Heart right ventricle (tissue), 16 donors: ENCODE measurements at regions not wholly inside any gene's neighbourhood (a gene's known extent, or its start where the extent isn't known, plus 50 kb on each side); places are given as distances from the start of the nearest gene placed in this dataset.

ENCODE experiments used
- ATAC-seq, 8 donors: fragments of 200-7000 bp; cut with Tn5 transposase; one replicate each; pipeline ENCODE4 v1.9.1; 2020; ENCODE audit warnings: mild to moderate bottlenecking in 8 of 8, moderate library complexity in 8 of 8, moderate number of reproducible peaks in 1 of 8
- DNase-seq, 2 donors: peaks; one replicate each; pipeline ENCODE4 v3.0.0-alpha.2; 2020
- H3K27ac ChIP-seq, 10 donors: fragments of 200-600 bp; sonication (generic) in 2 of 10; one replicate each; pipeline versions ENCODE4 v1.5.0 to v1.8.0; 2020 to 2022; ENCODE audit warnings: mild to moderate bottlenecking in 3 of 10
- H3K27me3 ChIP-seq, 7 donors: fragments of 200-600 bp; one replicate each; pipeline ENCODE4 v1.8.0; 2021 to 2022; ENCODE audit warnings: mild to moderate bottlenecking in 2 of 7
- H3K36me3 ChIP-seq, 9 donors: fragments of 200-600 bp; sonication (generic) in 1 of 9; one replicate each; pipeline versions ENCODE4 v1.5.0 to v1.8.0; 2020 to 2022; ENCODE audit warnings: mild to moderate bottlenecking in 2 of 9
- H3K4me1 ChIP-seq, 9 donors: fragments of 200-600 bp; sonication (generic) in 1 of 9; one replicate each; pipeline versions ENCODE4 v1.5.0 to v1.8.0; 2020 to 2022; ENCODE audit warnings: mild to moderate bottlenecking in 4 of 9
- H3K4me3 ChIP-seq, 10 donors: fragments of 200-600 bp; sonication (generic) in 2 of 10; one replicate each; pipeline versions ENCODE4 v1.5.0 to v1.8.0; 2020 to 2022; ENCODE audit warnings: mild to moderate bottlenecking in 7 of 10, moderate library complexity in 2 of 10
- H3K9me3 ChIP-seq, 11 donors: fragments of 200-600 bp in 10 of 11; sonication (generic) in 2 of 11; one replicate each; pipeline versions ENCODE4 v1.5.0 to v1.8.0; 2013 to 2022; ENCODE audit warnings: mild to moderate bottlenecking in 2 of 11, control low read depth in 1 of 11, moderate library complexity in 1 of 11
- WGBS, 2 donors: extraction: QIAGEN DNeasy Blood & Tissue Kit; methylation state at CpG; one replicate each; pipeline ENCODE4 v1.1.7; 2013; ENCODE audit warnings: inconsistent platforms in 1 of 2; 5-methylcytosine and 5-hydroxymethylcytosine counted together
- intact Hi-C, 10 donors: fragments of 100-400 bp; cut with DNase I; formaldehyde crosslinking; loops; one replicate each; pipeline versions ENCODE4 v1.11.1 to v1.14.2; 2022
- TF ChIP-seq, protein P1 (sequence below), 9 donors: fragments of 200-600 bp; sonication (generic) in 2 of 9; IDR thresholded peaks; one replicate each; pipeline versions ENCODE4 v1.5.0 to v1.8.0; 2021 to 2022; ENCODE audit warnings: antibody characterized with exemption in 9 of 9, mild to moderate bottlenecking in 5 of 9, moderate library complexity in 1 of 9
- donor health status: Arrhythmogenic right ventricular cardiomyopathy.
- donor health status: ischemic (EF 13 %, LVEDD 7.1; RV severe dilation, severe dysfunction).
- donor health status: healthy with polysubstance abuse.
- donor health status: DM: no; HTN: yes; CAD: no.
- donor health status: DM: no; HTN: no; CAD: no.
- donor health status: ischemic (EF 25% LVEDD 6.9; RV normal size, moderate dysfunction).
- donor health status: ischemic (EF 25% LVEDD 5.7; RV mildly dilated, moderate dysfunction).
- donor health status: healthy.
- donor health status: DM: yes; HTN: yes; CAD: no.
- donor health status: Ischemic cardiomyopathy.
- donor health status: ischemic (EF 35%, LVEDD 5.7; RV mildly dilated, moderate dysfunction).
- donor health status: nonischemic (EF 11% LVEDD 7.7; RV severe dilation, severe dysfunction).
- donor health status: DM: yes; HTN: yes; CAD: no.
- donor health status: PGD.
- donor health status: ischemic (EF 29% LVEDD 5.4; RV normal size, mild dysfunction).
- donor health status: nonischemic (EF 23%, LVEDD 6.1; RV moderate dilation, normal function).

DNA sequence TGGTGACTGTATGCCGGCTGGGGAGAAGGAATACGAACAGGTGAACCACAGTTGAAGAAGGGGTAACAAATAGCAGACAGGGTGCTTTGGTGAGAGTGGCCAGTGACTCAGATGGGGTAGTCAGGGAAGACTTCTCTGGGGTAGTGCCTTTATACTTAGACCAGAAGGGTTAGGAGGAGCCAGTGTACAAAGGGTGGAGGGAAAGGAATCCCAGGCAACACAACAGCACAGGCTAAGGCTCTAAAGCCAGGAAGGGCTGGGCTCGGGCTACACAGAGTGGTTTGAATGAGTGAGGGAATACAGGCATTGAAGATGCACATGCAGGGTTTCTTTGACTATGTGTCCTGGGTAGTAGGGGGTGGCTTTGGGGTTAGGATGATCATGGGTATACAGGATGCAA, 70.6 kb upstream of the CXCL14 start:
- 91% methylated on average over 3 of the region's 3 CpGs for WGBS, 2 donors
- ATAC-seq, result no peak
- Histone ChIP-seq H3K4me1 (no peaks in the 10 kb centered on the region), H3K36me3 (no peaks in the 10 kb centered on the region), H3K27ac (no peak overlapping the region), H3K27me3 (peaks cover 0 to 6% (median 0%) of the 10 kb centered on the region in 7 donors), H3K4me3 (no peak overlapping the region), H3K9me3 (no peaks in the 10 kb centered on the region)
- intact Hi-C loops, result no loop called here
- no peak for DNase-seq
- TF ChIP-seq, protein P1, sequence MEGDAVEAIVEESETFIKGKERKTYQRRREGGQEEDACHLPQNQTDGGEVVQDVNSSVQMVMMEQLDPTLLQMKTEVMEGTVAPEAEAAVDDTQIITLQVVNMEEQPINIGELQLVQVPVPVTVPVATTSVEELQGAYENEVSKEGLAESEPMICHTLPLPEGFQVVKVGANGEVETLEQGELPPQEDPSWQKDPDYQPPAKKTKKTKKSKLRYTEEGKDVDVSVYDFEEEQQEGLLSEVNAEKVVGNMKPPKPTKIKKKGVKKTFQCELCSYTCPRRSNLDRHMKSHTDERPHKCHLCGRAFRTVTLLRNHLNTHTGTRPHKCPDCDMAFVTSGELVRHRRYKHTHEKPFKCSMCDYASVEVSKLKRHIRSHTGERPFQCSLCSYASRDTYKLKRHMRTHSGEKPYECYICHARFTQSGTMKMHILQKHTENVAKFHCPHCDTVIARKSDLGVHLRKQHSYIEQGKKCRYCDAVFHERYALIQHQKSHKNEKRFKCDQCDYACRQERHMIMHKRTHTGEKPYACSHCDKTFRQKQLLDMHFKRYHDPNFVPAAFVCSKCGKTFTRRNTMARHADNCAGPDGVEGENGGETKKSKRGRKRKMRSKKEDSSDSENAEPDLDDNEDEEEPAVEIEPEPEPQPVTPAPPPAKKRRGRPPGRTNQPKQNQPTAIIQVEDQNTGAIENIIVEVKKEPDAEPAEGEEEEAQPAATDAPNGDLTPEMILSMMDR (IDR thresholded peaks at IDR 0.05), result no peak

DNA sequence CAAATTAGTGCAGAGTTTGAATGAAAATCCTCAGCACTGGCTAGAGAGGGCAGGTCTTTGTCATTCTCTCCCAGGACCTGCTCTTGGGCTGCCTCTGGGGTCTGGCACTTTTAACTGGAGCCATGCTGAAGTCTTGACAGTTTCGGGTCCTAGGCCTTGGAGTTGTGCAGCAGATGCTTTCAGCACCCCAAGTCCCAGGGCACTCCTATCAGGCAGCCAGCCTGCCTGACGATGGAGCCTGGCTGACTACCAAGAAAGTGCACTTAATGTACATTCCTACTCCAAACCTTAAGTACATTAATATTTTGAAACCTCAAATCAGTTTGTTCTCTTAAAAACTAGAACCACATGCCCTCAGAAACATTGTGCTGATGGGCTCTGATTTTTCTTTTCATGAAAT, 69.3 kb upstream of the CXCL14 start:
- no peak for ATAC-seq
- no peak for DNase-seq

DNA sequence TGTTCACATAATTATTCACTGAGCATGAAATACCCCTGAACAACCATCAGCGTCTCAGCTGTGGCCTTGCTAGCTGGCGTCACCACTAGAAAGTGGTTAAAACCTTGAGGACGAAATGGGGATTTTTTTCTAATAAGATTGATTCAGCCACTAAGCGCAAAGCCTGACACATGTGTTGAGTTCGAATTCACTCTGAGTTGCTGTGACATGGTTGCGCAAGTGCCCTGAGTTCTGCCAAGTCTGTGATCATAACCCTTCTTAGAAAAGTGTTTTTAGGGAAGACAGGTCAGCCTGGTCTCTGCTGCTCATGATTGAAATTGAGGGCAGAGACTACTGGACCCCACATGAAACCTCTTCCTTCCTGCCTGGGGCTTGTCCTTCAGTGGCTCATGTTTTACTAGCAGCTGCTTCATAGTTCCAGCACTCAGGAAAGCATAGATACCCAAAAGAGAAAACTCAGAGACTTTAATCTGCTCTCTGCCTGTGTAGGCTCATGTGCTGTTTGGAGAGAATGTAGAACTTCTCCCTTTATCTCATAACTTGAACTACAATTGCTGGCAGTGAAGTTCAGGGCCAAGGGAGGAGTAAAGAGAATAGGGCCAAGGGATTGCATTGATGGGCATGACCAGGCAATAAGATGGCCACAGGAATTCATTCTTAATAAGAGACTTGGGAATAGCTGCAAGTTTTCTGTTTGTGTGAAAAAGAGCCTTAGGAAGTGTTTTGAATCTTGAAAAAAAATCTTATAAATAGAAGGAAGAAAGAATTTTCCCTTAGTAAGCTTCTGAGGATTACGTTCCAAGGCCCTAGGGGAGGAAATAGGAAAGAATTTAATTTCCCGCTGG, 66.8 kb upstream of the CXCL14 start:
- H3K9me3 ChIP-seq, result no peaks in the 10 kb centered on the region
- peaks cover 0 to 5% (median 0%) of the 10 kb centered on the region in 7 donors for H3K27me3 ChIP-seq
- H3K36me3 ChIP-seq, result no peaks in the 10 kb centered on the region
- ATAC-seq (no peak), DNase-seq (no peak)
- H3K4me3 ChIP-seq, result no peak overlapping the region
- intact Hi-C loops, result no loop called here
- no peaks in the 10 kb centered on the region for H3K4me1 ChIP-seq
- TF ChIP-seq, protein P1 (IDR thresholded peaks at IDR 0.05), result no peak
- 76 to 84% methylated on average over 8 of the region's 8 CpGs for WGBS, 2 donors
- H3K27ac ChIP-seq, result no peak overlapping the region

More for the DNA sequence above, 69.3 kb upstream of the CXCL14 start:
- 27 to 30% methylated on average over 2 of the region's 2 CpGs for WGBS, 2 donors
- Histone ChIP-seq H3K4me3 (no peak overlapping the region), H3K36me3 (no peaks in the 10 kb centered on the region), H3K9me3 (no peaks in the 10 kb centered on the region), H3K27ac (no peak overlapping the region), H3K4me1 (no peaks in the 10 kb centered on the region), H3K27me3 (peaks cover 0 to 6% (median 0%) of the 10 kb centered on the region in 7 donors)
- TF ChIP-seq, protein P1 (IDR thresholded peaks at IDR 0.05), result no peak
- intact Hi-C loops, result no loop called here

DNA sequence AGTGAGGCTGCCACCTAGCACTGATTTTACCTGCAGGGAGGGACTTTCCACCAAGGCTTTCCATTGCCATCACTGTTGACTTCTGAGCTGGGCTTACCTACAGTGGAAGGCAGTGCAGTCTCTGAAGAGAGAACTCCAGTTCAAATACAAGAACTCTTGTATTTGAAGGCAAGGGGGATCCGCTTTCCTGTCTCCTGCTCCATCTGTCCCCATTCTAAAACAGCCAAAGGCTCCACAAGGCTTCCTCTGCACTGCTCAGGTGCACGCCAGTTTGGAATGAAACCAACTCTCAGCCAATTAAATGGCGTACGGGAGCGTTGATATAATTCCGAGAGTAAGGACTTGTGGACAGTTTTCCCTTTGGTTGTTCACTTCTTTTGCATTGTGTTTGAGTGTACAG, 66.0 kb upstream of the CXCL14 start:
- Histone ChIP-seq H3K36me3 (no peaks in the 10 kb centered on the region), H3K4me3 (no peak overlapping the region), H3K27ac (no peak overlapping the region), H3K4me1 (no peaks in the 10 kb centered on the region), H3K9me3 (no peaks in the 10 kb centered on the region), H3K27me3 (peaks cover 0 to 5% (median 0%) of the 10 kb centered on the region in 7 donors)
- TF ChIP-seq, protein P1 (IDR thresholded peaks at IDR 0.05), result no peak
- DNase-seq (no peak), ATAC-seq (no peak)
- intact Hi-C loops, result no loop called here
- 92 to 96% methylated on average over 6 of the region's 6 CpGs for WGBS, 2 donors
